ENCODE measurements at regions not wholly inside any gene's neighbourhood (a gene's known extent, or its start where the extent isn't known, plus 50 kb on each side); places are given as distances from the start of the nearest gene placed in this dataset.

GRCh38 chr3:163943664-163944063, 1134.6 kb downstream of the SI start:
- TF ChIP-seq CTCF (IDR thresholded peaks at IDR 0.05) (no peak), POLR2A (IDR thresholded peaks at IDR 0.05; ENCODE audit: low read length) (no peak), JUN (IDR thresholded peaks at IDR 0.05) (no peak), ZFP36 (IDR thresholded peaks at IDR 0.05; ENCODE audit: borderline replicate concordance, partially characterized antibody) (no peak), FOSL2 (IDR thresholded peaks at IDR 0.05) (no peak), FOSL2 (CRISPR knock-in tag; IDR thresholded peaks at IDR 0.05) (no peak), REST (IDR thresholded peaks at IDR 0.05) (no peak), MAZ (IDR thresholded peaks at IDR 0.05; ENCODE audit: borderline replicate concordance, low read depth, low read length) (no peak)

Measured in A549 (cell line).